PC-9 (cell line): ENCODE measurements at regions not wholly inside any gene's neighbourhood (a gene's known extent, or its start where the extent isn't known, plus 50 kb on each side); places are given as distances from the start of the nearest gene placed in this dataset.

Source experiments
- EZH2 ChIP-seq: fragments of 200-600 bp; sonication (generic); IDR thresholded peaks from 2 replicates; pipeline ENCODE4 v1.8.0; 2017; ENCODE audit warnings: antibody characterized with exemption, low read depth
- TF ChIP-seq, protein P1 (sequence below): fragments of 200-600 bp; sonication (generic); conservative IDR thresholded peaks from 2 replicates; pipeline ENCODE4 v1.6.1; 2017; ENCODE audit warnings: mixed run types, antibody characterized with exemption, mild to moderate bottlenecking, moderate library complexity

DNA sequence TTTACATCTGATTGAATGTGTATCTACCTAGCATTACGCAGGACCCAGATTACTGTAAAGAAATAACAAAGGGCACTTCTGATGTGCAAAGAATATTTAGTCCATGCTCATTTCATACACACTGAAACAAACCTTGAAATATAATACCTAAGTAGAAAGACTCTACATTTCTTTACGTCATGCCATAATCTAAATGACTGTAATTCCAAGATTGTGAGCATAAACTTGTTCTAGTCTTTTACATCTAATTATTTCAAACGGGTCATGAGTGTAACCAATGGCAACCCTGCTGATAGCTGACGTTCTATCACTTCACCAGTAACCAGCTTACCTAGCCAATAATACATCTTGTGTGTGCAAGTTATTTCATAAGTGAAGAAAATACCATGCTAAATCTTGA, 433.8 kb downstream of the PRKD1 start:
- TF ChIP-seq, protein P1, sequence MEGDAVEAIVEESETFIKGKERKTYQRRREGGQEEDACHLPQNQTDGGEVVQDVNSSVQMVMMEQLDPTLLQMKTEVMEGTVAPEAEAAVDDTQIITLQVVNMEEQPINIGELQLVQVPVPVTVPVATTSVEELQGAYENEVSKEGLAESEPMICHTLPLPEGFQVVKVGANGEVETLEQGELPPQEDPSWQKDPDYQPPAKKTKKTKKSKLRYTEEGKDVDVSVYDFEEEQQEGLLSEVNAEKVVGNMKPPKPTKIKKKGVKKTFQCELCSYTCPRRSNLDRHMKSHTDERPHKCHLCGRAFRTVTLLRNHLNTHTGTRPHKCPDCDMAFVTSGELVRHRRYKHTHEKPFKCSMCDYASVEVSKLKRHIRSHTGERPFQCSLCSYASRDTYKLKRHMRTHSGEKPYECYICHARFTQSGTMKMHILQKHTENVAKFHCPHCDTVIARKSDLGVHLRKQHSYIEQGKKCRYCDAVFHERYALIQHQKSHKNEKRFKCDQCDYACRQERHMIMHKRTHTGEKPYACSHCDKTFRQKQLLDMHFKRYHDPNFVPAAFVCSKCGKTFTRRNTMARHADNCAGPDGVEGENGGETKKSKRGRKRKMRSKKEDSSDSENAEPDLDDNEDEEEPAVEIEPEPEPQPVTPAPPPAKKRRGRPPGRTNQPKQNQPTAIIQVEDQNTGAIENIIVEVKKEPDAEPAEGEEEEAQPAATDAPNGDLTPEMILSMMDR = no peak
- TF ChIP-seq EZH2 = no peak
